Stimulated activated naive CD8-positive, alpha-beta T cell treated with anti-CD3 and anti-CD28 coated beads, Interleukin-15, amount 100 ng/mL, for 72 hours (primary cell): ENCODE measurements at regions not wholly inside any gene's neighbourhood (a gene's known extent, or its start where the extent isn't known, plus 50 kb on each side); places are given as distances from the start of the nearest gene placed in this dataset.

ENCODE experiments used
- ATAC-seq: fragments of 150-1000 bp; cut with Tn5 transposase; 2 replicates; pipeline ENCODE4 v1.10.0; 2021; ENCODE audit warnings: mild to moderate bottlenecking, moderate library complexity
- DNase-seq, 2 donors: peaks; one replicate each; pipeline ENCODE4 v3.0.0; 2021 to 2022
- H3K27ac Mint-ChIP-seq, 2 donors: one replicate each; pipeline ENCODE4 v1.8.0; 2022; ENCODE audit warnings: mild to moderate bottlenecking in 2 of 2, mixed read lengths in 2 of 2, moderate library complexity in 2 of 2
- H3K27me3 Mint-ChIP-seq: one replicate; pipeline ENCODE4 v1.8.0; 2022; ENCODE audit warnings: mixed read lengths
- H3K4me1 Mint-ChIP-seq: one replicate; pipeline ENCODE4 v1.8.0; 2022; ENCODE audit warnings: mild to moderate bottlenecking, mixed read lengths
- H3K4me3 Mint-ChIP-seq, 2 donors: one replicate each; pipeline ENCODE4 v1.8.0; 2022; ENCODE audit warnings: mild to moderate bottlenecking in 2 of 2, mixed read lengths in 2 of 2, moderate library complexity in 1 of 2
- H3K9me3 Mint-ChIP-seq, 2 donors: one replicate each; pipeline ENCODE4 v1.8.0; 2022; ENCODE audit warnings: mixed read lengths in 2 of 2

- H3K27ac Mint-ChIP-seq: peak overlapping the region; percentile 60 to 78
- H3K9me3 Mint-ChIP-seq: no peaks in the 10 kb centered on the region
- no peaks in the 10 kb centered on the region for H3K27me3 Mint-ChIP-seq
- no peak for ATAC-seq
- peaks cover 64% of the 10 kb centered on the region for H3K4me1 Mint-ChIP-seq
- H3K4me3 Mint-ChIP-seq: peak overlapping the region in 1 of 2 donors; percentile 0
- no peak for DNase-seq
Observed at GRCh38 chr2:144265654-144266053, 254.3 kb downstream of the ZEB2 start.

DNA sequence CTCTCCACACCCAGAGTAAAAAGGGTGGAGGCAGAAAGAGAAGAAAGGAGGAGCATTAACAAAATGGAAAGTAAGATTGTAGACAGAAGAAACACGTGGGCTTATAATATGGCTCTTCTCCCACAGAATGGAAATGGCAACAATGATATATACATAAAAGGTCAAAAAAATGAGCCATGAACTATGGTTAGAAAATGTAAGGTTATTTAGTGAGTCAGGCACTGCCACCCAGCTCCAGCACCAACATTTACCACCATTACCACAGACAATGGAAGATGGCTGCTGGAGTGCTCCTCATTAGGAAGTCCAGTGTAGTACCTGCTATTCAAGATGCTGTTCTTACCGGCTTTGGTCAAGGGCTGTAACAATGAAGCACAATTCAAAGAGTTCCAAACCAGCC, 258.0 kb downstream of the ZEB2 start:
- DNase-seq (peak; percentile 13 to 20), ATAC-seq (peak; percentile 72)
- peaks cover 59% of the 10 kb centered on the region for H3K4me1 Mint-ChIP-seq
- peak overlapping the region; percentile 63 to 87 for H3K27ac Mint-ChIP-seq
- H3K4me3 Mint-ChIP-seq: peak overlapping the region in 1 of 2 donors; percentile 64
- peaks cover 10 to 15% of the 10 kb centered on the region in 2 donors for H3K9me3 Mint-ChIP-seq
- no peaks in the 10 kb centered on the region for H3K27me3 Mint-ChIP-seq

- no peaks in the 10 kb centered on the region for H3K27me3 Mint-ChIP-seq
- H3K9me3 Mint-ChIP-seq: peaks cover 10 to 15% of the 10 kb centered on the region in 2 donors
- peak overlapping the region; percentile 59 to 61 for H3K4me3 Mint-ChIP-seq
- no peak for DNase-seq
- H3K4me1 Mint-ChIP-seq: peaks cover 59% of the 10 kb centered on the region
- H3K27ac Mint-ChIP-seq: peak overlapping the region; percentile 78 to 83
- ATAC-seq: peak; percentile 50
Observed at GRCh38 chr2:144261336-144261735, 258.6 kb downstream of the ZEB2 start.

DNA sequence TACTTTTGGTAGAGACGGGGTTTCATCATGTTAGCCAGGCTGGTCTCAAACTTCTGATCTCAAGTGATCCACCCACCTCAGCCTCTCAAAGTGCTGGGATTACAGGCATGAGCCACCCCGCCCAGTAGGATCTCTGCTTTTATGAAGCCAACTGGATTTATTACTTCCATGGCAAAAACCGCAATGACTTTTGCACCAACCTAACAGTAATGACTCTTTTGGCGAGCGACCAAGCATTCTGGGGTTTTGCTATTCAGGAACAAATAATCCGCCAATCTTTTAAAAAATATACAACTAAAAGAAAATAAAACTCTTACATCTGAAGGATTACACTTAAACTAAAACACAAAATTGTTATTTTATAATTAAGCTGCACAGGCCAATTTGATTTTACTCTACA, 260.6 kb downstream of the ZEB2 start:
- Mint-ChIP-seq H3K4me3 (no peak overlapping the region), H3K27ac (no peak overlapping the region), H3K9me3 (peaks cover 25 to 30% of the 10 kb centered on the region in 2 donors), H3K4me1 (peaks cover 53% of the 10 kb centered on the region), H3K27me3 (no peaks in the 10 kb centered on the region)
- ATAC-seq: no peak
- no peak for DNase-seq

DNA sequence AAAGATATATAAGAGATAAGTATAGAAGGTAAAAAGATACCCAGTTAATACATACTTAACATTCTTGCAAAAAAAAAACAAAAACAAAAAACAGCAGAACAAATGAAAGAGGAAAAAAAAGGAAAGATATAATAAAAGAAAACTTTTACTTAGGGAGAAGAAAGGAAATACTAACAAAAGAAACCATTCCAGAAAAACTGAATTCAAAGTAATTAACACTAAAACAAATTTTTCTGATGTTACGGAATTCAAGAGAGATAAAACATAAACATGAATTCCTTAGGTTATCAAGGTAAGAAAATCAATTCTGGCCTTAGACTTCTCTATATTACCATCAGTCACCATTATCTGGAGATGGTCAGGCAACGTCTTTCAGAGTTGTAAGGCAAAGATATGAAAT, 261.8 kb downstream of the ZEB2 start:
- Mint-ChIP-seq H3K9me3 (peaks cover 31 to 34% of the 10 kb centered on the region in 2 donors), H3K27me3 (no peaks in the 10 kb centered on the region), H3K4me3 (no peak overlapping the region), H3K4me1 (peaks cover 41% of the 10 kb centered on the region), H3K27ac (no peak overlapping the region)
- DNase-seq (no peak), ATAC-seq (no peak)

DNA sequence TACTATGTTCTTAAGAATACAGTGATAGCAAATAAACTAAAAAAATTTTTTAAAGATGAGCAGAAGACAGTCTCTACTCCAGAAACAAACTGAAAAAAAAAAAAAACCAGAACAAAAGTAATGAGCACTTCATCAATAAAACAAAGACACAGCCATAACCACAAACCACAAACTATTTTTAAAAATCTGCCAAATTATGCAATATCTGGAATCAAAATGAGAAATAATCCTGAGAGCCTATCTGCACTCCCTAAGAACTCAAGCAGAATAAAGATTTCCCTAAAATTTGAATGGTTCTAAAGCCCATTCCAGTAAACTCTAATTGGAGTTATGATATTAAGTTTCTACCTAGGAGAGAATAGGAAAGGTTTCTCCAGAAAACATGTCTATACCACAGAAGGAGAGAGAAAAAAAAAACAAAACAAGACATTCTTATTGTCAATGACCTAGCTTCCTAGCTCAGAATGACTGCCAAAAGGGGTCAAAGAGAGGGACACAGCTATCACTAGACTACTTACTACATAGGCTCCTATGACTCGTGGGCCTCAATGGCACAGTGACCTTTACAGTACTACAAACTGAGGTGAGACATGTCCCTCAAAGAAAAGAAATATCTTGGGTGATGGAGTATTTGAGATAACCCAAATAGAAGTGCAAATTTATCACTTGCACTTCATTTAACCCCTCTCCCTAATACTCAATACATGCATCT, 262.8 kb downstream of the ZEB2 start:
- peak overlapping the region; percentile 56 to 80 for H3K27ac Mint-ChIP-seq
- no peaks in the 10 kb centered on the region for H3K27me3 Mint-ChIP-seq
- ATAC-seq: peak; percentile 85
- peaks cover 41% of the 10 kb centered on the region for H3K4me1 Mint-ChIP-seq
- peaks cover 39 to 41% of the 10 kb centered on the region in 2 donors for H3K9me3 Mint-ChIP-seq
- H3K4me3 Mint-ChIP-seq: peak overlapping the region; percentile 58 to 61
- DNase-seq: peak in 1 of 2 donors; percentile 23

DNA sequence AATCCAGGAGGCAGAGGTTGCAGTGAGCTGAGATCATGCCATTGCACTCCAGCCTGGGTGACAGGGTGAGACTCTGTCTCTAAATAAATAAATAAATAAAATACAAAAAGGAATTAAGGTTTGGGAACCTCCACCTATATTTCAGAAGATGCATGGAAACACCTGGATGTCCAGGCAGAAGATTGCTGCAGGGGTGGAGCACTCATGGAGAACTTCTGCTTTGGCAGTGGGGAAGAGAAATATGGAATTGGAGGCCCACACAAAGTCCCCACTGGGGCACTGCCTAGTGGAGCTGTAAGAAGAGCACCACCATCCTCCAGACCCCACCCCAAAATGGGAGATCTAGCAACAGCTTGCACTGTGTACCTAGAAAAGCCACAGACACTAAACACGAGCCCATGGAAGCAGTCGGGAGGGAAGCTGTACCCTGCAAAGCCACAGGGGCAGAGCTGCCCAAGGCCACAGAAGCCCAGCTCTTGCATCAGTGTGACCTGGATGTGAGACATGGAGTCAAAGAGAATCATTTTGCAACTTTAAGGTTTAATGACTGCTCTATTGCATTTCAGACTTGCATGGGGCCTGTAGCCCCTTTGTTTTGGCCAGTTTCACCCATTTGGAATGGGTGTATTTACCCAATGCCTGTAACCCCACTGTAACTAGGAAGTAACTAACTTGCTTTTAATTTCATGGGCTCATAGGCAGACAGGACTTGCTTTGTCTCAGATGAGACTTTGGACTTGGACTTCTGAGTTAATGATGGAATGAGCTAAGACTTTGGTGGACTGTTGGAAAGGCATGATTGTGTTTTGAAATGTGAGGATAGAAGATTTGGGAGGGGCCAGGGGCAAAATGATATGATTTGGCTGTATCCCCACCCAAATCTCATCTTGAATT, 265.3 kb downstream of the ZEB2 start:
- ATAC-seq (no peak), DNase-seq (no peak)
- peaks cover 26% of the 10 kb centered on the region for H3K4me1 Mint-ChIP-seq
- no peak overlapping the region for H3K4me3 Mint-ChIP-seq
- H3K27ac Mint-ChIP-seq: no peak overlapping the region
- peaks cover 39 to 41% of the 10 kb centered on the region in 2 donors for H3K9me3 Mint-ChIP-seq
- no peaks in the 10 kb centered on the region for H3K27me3 Mint-ChIP-seq

DNA sequence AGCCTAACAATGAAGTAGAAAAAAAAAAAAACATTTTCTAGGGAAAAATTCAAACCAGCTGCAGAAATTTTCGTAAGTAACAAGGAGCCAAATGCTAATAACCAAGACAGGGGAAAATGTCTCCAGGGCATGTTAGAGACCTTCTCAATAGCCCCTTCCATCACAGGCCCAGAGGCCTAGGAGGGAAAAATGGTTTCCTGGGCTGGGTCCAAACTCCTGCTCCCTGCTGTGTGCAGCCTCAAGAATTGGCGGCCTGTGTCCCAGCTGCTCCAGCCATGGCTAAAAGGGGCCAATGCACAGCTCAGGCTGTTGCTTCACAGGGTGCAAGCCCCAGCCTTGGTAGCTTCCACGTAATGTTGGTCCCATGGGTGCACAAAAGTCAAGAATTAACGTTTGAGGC, 266.2 kb downstream of the ZEB2 start:
- Mint-ChIP-seq H3K4me1 (peaks cover 34% of the 10 kb centered on the region), H3K9me3 (peaks cover 39 to 40% of the 10 kb centered on the region in 2 donors), H3K27ac (no peak overlapping the region), H3K4me3 (no peak overlapping the region), H3K27me3 (no peaks in the 10 kb centered on the region)
- DNase-seq: no peak
- ATAC-seq: no peak

DNA sequence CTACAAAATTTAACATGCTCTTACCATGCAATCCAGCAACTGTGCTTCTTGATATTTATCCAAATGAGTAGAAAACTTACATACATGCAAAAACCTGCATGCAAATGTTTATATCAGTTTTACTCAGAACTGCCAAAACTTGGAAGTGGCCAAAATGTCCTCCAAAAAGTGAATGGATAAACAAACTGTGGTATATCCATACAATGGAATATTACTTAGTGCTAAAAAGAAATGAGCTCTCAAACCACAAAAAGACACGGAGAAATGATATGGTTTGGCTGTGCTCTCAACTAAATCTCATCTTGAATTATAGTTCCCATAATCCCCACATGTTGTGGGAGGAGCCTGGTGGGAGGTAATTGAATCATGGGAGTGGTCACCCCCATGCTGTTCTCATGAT, 267.2 kb downstream of the ZEB2 start:
- DNase-seq (no peak), ATAC-seq (no peak)
- Mint-ChIP-seq H3K27ac (no peak overlapping the region), H3K9me3 (peaks cover 30 to 34% of the 10 kb centered on the region in 2 donors), H3K27me3 (no peaks in the 10 kb centered on the region), H3K4me1 (peaks cover 36% of the 10 kb centered on the region), H3K4me3 (no peak overlapping the region)

- H3K27ac Mint-ChIP-seq: no peak overlapping the region
- no peak for DNase-seq
- H3K4me1 Mint-ChIP-seq: peaks cover 19% of the 10 kb centered on the region
- ATAC-seq: no peak
- H3K27me3 Mint-ChIP-seq: no peaks in the 10 kb centered on the region
- H3K9me3 Mint-ChIP-seq: peaks cover 13 to 15% of the 10 kb centered on the region in 2 donors
- no peak overlapping the region for H3K4me3 Mint-ChIP-seq
Observed at GRCh38 chr2:144249035-144249637, 270.8 kb downstream of the ZEB2 start.

DNA sequence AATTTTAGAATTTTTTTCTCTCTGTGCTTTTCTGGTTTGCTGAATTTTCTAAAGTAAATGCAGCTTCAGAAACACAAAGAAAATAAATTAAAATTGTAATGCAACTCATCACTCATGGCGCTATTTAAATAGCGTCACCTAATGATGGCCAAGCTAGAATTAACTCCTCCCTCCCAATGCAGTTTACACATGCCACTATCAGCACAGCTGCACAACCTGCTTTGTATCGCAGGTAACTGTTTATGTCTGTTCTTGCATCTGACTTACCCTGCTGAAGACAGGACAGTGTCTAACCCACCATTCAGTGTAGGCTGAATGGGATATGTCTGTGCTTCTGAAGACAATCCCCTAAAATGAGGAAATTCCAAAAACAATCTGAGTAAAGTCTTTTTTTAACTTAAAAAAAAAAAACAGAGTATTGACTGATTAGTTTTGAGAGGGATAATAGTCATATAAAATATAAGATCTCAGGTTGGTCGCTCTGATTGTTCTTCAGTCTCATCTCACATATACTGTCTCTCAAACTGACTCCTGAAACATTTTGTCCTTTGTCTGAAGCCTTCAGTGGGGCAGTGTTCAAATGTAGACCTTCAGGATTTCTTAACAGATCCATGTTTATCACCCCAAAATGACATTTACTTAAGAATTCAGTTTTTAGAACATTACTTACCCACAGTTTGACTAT, 271.4 kb downstream of the ZEB2 start:
- H3K4me1 Mint-ChIP-seq: peaks cover 19% of the 10 kb centered on the region
- peaks cover 12 to 15% of the 10 kb centered on the region in 2 donors for H3K9me3 Mint-ChIP-seq
- DNase-seq (no peak), ATAC-seq (no peak)
- H3K27ac Mint-ChIP-seq: peak overlapping the region in 1 of 2 donors; percentile 61
- H3K4me3 Mint-ChIP-seq: no peak overlapping the region
- H3K27me3 Mint-ChIP-seq: no peaks in the 10 kb centered on the region

GRCh38 chr2:144244938-144245337, 275.0 kb downstream of the ZEB2 start:
- H3K4me3 Mint-ChIP-seq: no peak overlapping the region
- H3K4me1 Mint-ChIP-seq: peaks cover 38% of the 10 kb centered on the region
- ATAC-seq: no peak
- no peaks in the 10 kb centered on the region for H3K27me3 Mint-ChIP-seq
- H3K9me3 Mint-ChIP-seq: peaks cover 0 to 4% of the 10 kb centered on the region in 2 donors
- DNase-seq: no peak
- H3K27ac Mint-ChIP-seq: no peak overlapping the region

- Mint-ChIP-seq H3K27me3 (no peaks in the 10 kb centered on the region), H3K27ac (no peak overlapping the region), H3K9me3 (peaks cover 0 to 4% of the 10 kb centered on the region in 2 donors), H3K4me1 (peaks cover 52% of the 10 kb centered on the region), H3K4me3 (no peak overlapping the region)
- no peak for DNase-seq
- ATAC-seq: no peak
Observed at GRCh38 chr2:144242311-144242710, 277.6 kb downstream of the ZEB2 start.

- Mint-ChIP-seq H3K4me1 (peaks cover 50% of the 10 kb centered on the region), H3K27ac (no peak overlapping the region), H3K4me3 (peak overlapping the region in 1 of 2 donors; percentile 8), H3K9me3 (peaks cover 0 to 4% of the 10 kb centered on the region in 2 donors), H3K27me3 (no peaks in the 10 kb centered on the region)
- DNase-seq (no peak), ATAC-seq (no peak)
Observed at GRCh38 chr2:144241801-144242200, 278.1 kb downstream of the ZEB2 start.

GRCh38 chr2:144240656-144241339, 279.1 kb downstream of the ZEB2 start:
- Mint-ChIP-seq H3K9me3 (no peaks in the 10 kb centered on the region), H3K27ac (peak overlapping the region; percentile 51 to 85), H3K4me1 (peaks cover 50% of the 10 kb centered on the region), H3K4me3 (peak overlapping the region; percentile 17 to 33), H3K27me3 (no peaks in the 10 kb centered on the region)
- DNase-seq (no peak), ATAC-seq (peak; percentile 80)
